Uterus (tissue), 3 donors: ENCODE measurements at regions not wholly inside any gene's neighbourhood (a gene's known extent, or its start where the extent isn't known, plus 50 kb on each side); places are given as distances from the start of the nearest gene placed in this dataset.

ENCODE experiments used
- DNase-seq, 2 donors: peaks; one replicate each; pipeline ENCODE4 v3.0.0-alpha.2; 2019 to 2020
- H3K27ac ChIP-seq, 2 donors: fragments of 200-600 bp; sonication (generic); 1 replicate in 1 of 2; 2 replicates in 1 of 2; pipeline ENCODE4 v1.5.1; 2016 to 2018
- H3K27me3 ChIP-seq, 2 donors: fragments of 200-600 bp; sonication (generic); one replicate each; pipeline ENCODE4 v1.5.1; 2018 to 2019; ENCODE audit warnings: control low read depth in 1 of 2
- H3K36me3 ChIP-seq, 2 donors: fragments of 200-600 bp; sonication (generic); one replicate each; pipeline ENCODE4 v1.5.1; 2019; ENCODE audit warnings: control low read depth in 1 of 2
- H3K4me1 ChIP-seq, 2 donors: fragments of 200-600 bp; sonication (generic); one replicate each; pipeline ENCODE4 v1.5.1; 2018 to 2019; ENCODE audit warnings: control low read depth in 1 of 2
- H3K4me3 ChIP-seq, 2 donors: fragments of 200-600 bp; sonication (generic); 1 replicate in 1 of 2; 2 replicates in 1 of 2; pipeline ENCODE4 v1.5.1; 2018 to 2019; ENCODE audit warnings: mild to moderate bottlenecking in 1 of 2
- H3K9me3 ChIP-seq, 2 donors: fragments of 200-600 bp; sonication (generic); one replicate each; pipeline ENCODE4 v1.5.1; 2019; ENCODE audit warnings: control low read depth in 1 of 2
- CTCF ChIP-seq, 4 experiments: fragments of 200-600 bp in 2 of 4; fragments of 450-650 bp in 2 of 4; sonication (generic) in 2 of 4; IDR thresholded peaks; one replicate each; pipeline ENCODE4 v1.5.1; 2016 to 2019; ENCODE audit warnings: antibody characterized with exemption in 4 of 4, mild to moderate bottlenecking in 2 of 4, moderate library complexity in 1 of 4
- POLR2A ChIP-seq, 2 donors: fragments of 450-650 bp; IDR thresholded peaks; one replicate each; pipeline ENCODE4 v1.6.1; 2016; ENCODE audit warnings: antibody characterized with exemption in 2 of 2, mild to moderate bottlenecking in 1 of 2, moderate library complexity in 1 of 2
- intact Hi-C: fragments of 100-400 bp; cut with DNase I; formaldehyde crosslinking; loops from one replicate; pipeline ENCODE4 v1.15.1; 2023; ENCODE audit warnings: low total_unique reads
- donor health status: DM: yes; HTN: yes; CAD: no.

GRCh38 chrX:43008356-43008755, 230.4 kb upstream of the PPP1R2C start:
- TF ChIP-seq CTCF (IDR thresholded peaks at IDR 0.05): no peak
- no peak for TF ChIP-seq POLR2A (IDR thresholded peaks at IDR 0.05)
- DNase-seq: no peak
- H3K9me3 ChIP-seq: no peaks in the 10 kb centered on the region
- H3K27me3 ChIP-seq: no peaks in the 10 kb centered on the region
- no peaks in the 10 kb centered on the region for H3K4me1 ChIP-seq
- intact Hi-C loops: no loop called here
- H3K4me3 ChIP-seq: no peak overlapping the region
- H3K36me3 ChIP-seq: no peaks in the 10 kb centered on the region
- no peak overlapping the region for H3K27ac ChIP-seq

- Histone ChIP-seq H3K9me3 (no peaks in the 10 kb centered on the region), H3K36me3 (no peaks in the 10 kb centered on the region), H3K4me1 (no peaks in the 10 kb centered on the region), H3K27me3 (no peaks in the 10 kb centered on the region), H3K4me3 (no peak overlapping the region), H3K27ac (no peak overlapping the region)
- intact Hi-C loops: no loop called here
- DNase-seq: no peak
- TF ChIP-seq POLR2A (IDR thresholded peaks at IDR 0.05): no peak
- TF ChIP-seq CTCF (IDR thresholded peaks at IDR 0.05): no peak
Measured at GRCh38 chrX:43016021-43016420, 238.1 kb upstream of the PPP1R2C start.

- DNase-seq: no peak
- intact Hi-C loops: no loop called here
- no peak for TF ChIP-seq POLR2A (IDR thresholded peaks at IDR 0.05)
- TF ChIP-seq CTCF (IDR thresholded peaks at IDR 0.05): no peak
Measured at GRCh38 chrX:43018031-43018430, 240.1 kb upstream of the PPP1R2C start.

GRCh38 chrX:43019021-43019420, 241.1 kb upstream of the PPP1R2C start:
- TF ChIP-seq CTCF (IDR thresholded peaks at IDR 0.05) (no peak), POLR2A (IDR thresholded peaks at IDR 0.05) (no peak)
- Histone ChIP-seq H3K27ac (no peak overlapping the region), H3K27me3 (no peaks in the 10 kb centered on the region), H3K4me3 (no peak overlapping the region), H3K36me3 (no peaks in the 10 kb centered on the region), H3K4me1 (no peaks in the 10 kb centered on the region), H3K9me3 (no peaks in the 10 kb centered on the region)
- no peak for DNase-seq
- intact Hi-C loops: no loop called here

More at GRCh38 chrX:43018031-43018430, 240.1 kb upstream of the PPP1R2C start:
- H3K4me3 ChIP-seq: no peak overlapping the region
- H3K4me1 ChIP-seq: no peaks in the 10 kb centered on the region
- no peaks in the 10 kb centered on the region for H3K9me3 ChIP-seq
- no peak overlapping the region for H3K27ac ChIP-seq
- H3K27me3 ChIP-seq: no peaks in the 10 kb centered on the region
- H3K36me3 ChIP-seq: no peaks in the 10 kb centered on the region

GRCh38 chrX:43025806-43026315, 247.9 kb upstream of the PPP1R2C start:
- TF ChIP-seq POLR2A (IDR thresholded peaks at IDR 0.05): no peak
- no peak for TF ChIP-seq CTCF (IDR thresholded peaks at IDR 0.05)
- Histone ChIP-seq H3K4me1 (no peaks in the 10 kb centered on the region), H3K9me3 (no peaks in the 10 kb centered on the region), H3K4me3 (no peak overlapping the region), H3K27ac (no peak overlapping the region), H3K36me3 (no peaks in the 10 kb centered on the region), H3K27me3 (no peaks in the 10 kb centered on the region)
- no peak for DNase-seq
- intact Hi-C loops: no loop called here
